Type B pancreatic cell (in vitro differentiated cells): ENCODE measurements at regions not wholly inside any gene's neighbourhood (a gene's known extent, or its start where the extent isn't known, plus 50 kb on each side); places are given as distances from the start of the nearest gene placed in this dataset.

Experiments used
- DNase-seq: peaks from one replicate; pipeline ENCODE4 v3.0.0; 2021; ENCODE audit warnings: mixed read lengths; ENCODE audit not compliant: unreplicated experiment; ENCODE audit errors: extremely low spot score
- H3K27ac Mint-ChIP-seq: 2 replicates; pipeline ENCODE4 v1.8.0; 2021; ENCODE audit warnings: mild to moderate bottlenecking, mixed read lengths
- H3K27me3 Mint-ChIP-seq: 2 replicates; pipeline ENCODE4 v1.8.0; 2021; ENCODE audit warnings: mixed read lengths
- H3K36me3 Mint-ChIP-seq: 2 replicates; pipeline ENCODE4 v1.8.0; 2021; ENCODE audit warnings: mixed read lengths
- H3K4me1 Mint-ChIP-seq: one replicate; pipeline ENCODE4 v1.8.0; 2021; ENCODE audit warnings: mixed read lengths; ENCODE audit not compliant: unreplicated experiment
- H3K4me3 Mint-ChIP-seq: 2 replicates; pipeline ENCODE4 v1.8.0; 2021; ENCODE audit warnings: mild to moderate bottlenecking, mixed read lengths
- H3K9me3 Mint-ChIP-seq: 2 replicates; pipeline ENCODE4 v1.8.0; 2021; ENCODE audit warnings: mixed read lengths
- TF ChIP-seq, protein P1 (sequence below): fragments of 200-600 bp; sonication (generic); conservative IDR thresholded peaks from 2 replicates; pipeline ENCODE4 v1.5.0; 2021; ENCODE audit warnings: antibody characterized with exemption, mild to moderate bottlenecking

DNA sequence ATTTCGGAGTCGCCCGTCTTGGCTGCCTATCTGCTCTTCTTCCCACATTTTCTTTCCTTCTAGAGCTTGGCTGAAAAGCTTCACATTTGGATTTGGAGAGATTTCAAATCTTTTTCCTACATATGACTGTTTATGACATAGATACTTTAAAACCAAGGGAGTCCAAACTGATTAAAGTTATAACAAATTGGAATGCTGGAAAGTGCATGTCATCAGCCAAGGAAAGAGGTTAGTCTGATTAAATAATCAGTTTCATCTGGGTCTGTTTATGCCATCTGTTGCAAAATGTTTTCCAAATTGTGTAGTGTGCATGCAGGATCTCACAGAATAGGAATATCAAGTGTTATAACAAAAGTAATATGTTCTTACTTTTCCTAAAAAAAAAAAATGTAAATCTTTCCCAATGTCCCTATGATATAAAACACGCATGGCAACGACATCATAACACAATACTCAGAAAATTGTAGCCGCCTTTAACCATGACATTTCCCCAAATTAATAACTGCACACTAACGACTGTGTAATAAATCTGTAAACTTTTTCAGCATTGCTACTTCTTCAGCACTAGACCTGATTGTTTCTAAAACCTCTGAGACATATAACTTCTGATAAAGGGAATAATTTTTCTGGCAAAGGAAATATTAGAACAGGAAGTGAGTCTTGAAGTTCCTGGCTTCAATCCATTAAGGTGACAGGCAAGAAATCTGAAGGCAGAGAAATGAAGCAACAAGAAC is 230.2 kb upstream of the FOXQ1 start:
- Mint-ChIP-seq H3K36me3 (no peaks in the 10 kb centered on the region), H3K4me3 (no peak overlapping the region), H3K27ac (no peak overlapping the region), H3K9me3 (no peaks in the 10 kb centered on the region), H3K27me3 (peaks cover 3% of the 10 kb centered on the region), H3K4me1 (peaks cover 18% of the 10 kb centered on the region)
- TF ChIP-seq, protein P1, sequence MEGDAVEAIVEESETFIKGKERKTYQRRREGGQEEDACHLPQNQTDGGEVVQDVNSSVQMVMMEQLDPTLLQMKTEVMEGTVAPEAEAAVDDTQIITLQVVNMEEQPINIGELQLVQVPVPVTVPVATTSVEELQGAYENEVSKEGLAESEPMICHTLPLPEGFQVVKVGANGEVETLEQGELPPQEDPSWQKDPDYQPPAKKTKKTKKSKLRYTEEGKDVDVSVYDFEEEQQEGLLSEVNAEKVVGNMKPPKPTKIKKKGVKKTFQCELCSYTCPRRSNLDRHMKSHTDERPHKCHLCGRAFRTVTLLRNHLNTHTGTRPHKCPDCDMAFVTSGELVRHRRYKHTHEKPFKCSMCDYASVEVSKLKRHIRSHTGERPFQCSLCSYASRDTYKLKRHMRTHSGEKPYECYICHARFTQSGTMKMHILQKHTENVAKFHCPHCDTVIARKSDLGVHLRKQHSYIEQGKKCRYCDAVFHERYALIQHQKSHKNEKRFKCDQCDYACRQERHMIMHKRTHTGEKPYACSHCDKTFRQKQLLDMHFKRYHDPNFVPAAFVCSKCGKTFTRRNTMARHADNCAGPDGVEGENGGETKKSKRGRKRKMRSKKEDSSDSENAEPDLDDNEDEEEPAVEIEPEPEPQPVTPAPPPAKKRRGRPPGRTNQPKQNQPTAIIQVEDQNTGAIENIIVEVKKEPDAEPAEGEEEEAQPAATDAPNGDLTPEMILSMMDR: no peak
- DNase-seq: no peak

DNA sequence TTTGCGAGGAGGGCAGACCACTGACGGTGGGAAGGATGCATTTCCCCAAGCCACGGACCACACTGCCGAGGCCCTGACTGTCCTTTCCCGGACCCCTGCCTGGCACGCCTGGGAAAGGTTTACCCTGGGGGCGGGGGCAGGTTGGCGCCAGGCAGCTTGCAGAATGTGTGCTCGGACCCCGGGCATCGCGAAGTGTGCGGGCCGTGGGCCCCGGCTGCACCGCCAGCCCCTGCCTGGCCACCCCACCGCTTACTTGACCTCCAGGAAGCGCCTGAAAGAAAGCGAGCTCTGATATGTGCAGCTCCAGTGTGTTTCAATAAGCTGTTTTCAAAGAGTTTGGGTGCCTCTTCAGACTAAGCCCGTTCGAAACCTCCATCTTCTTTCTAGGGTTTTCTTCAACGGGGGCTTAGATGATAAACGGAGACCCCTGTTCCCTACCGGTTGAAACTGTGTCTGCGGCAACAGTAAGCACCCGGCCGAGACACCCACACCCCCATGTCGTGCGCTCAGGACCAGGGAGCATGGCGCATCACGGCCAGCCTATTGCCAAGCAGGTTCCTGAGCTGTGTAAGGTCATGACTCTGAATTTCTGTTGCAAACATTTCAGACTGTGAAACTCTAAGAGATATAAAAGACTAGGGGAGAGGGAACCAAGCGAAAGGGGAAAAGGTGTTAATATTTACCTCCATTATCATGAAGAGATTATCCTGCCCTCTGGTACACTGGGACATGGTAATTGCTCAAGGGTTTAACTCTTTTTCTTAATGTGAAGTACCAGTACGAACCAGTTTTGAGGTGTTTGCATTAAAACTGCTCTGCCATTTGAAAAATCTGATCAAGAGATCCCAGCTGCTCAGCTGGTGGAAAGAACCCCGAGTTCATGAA is 231.2 kb upstream of the FOXQ1 start:
- Mint-ChIP-seq H3K36me3 (no peaks in the 10 kb centered on the region), H3K4me3 (no peak overlapping the region), H3K4me1 (peaks cover 15% of the 10 kb centered on the region), H3K9me3 (no peaks in the 10 kb centered on the region), H3K27ac (no peak overlapping the region), H3K27me3 (peaks cover 3% of the 10 kb centered on the region)
- no peak for DNase-seq
- TF ChIP-seq, protein P1: no peak

DNA sequence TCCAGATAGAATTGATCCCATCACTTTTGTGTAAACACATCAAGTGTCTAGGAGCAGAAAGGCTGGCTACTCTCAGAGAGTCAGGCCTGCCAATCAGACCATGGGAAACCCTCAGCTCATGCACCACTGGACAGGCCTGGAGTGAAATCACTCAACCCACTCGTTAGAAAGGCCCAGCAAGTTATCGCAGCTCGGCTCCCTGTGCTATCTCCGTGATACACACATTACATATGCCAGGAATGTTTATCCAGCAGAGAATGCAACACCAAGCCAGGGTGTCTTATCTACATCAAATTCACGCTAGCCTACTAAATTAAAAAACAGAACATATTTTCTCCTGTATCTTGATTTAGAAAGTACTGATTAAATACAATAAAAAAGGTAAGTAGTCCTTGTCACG is 232.4 kb upstream of the FOXQ1 start:
- no peak for DNase-seq
- Mint-ChIP-seq H3K4me3 (no peak overlapping the region), H3K27ac (no peak overlapping the region), H3K9me3 (no peaks in the 10 kb centered on the region), H3K36me3 (no peaks in the 10 kb centered on the region), H3K4me1 (peaks cover 15% of the 10 kb centered on the region), H3K27me3 (peaks cover 3% of the 10 kb centered on the region)
- TF ChIP-seq, protein P1: no peak

DNA sequence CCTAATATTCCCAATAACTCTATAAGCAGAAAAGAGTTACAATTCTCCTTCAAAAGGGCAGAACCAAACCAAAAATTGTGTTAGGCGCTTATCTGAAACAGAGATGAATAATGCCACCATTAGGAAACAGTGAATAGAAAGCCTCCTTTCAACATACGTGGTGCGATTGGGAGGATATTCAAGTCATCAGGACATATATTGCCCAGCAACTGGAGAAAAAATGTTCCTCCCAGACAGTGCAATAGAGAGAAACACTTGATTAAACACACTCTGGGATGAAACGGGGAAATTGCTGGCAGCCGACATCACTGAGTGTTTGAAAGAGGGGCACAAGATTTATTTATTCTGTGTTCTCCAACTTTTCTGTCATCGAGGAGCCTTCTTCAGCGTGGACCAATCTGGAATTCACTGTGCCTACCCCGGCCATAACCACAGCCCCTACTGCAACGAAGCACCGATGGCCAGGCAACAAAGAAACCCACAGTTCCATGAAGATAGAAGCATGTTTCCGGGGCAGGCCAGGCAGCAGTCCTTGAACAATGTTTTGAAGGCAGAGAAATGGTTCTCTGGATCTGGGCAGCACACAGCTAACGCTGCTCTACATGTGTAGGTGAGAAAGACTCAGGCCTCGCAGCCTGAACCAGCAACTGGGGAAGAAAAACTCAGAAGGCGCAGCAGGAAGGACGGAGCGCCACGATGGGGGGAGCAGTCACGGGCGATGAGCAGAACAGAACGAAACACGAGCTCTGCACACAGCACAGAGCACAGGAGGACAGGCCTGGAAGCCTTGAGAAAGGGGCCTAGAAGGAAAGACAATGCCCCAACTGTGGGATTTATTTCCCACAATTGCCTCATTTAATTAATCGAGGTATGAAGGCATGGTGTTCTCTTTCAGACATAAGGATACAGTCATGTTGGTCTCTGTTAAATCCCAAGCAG is 234.2 kb upstream of the FOXQ1 start:
- Mint-ChIP-seq H3K27me3 (peaks cover 3% of the 10 kb centered on the region), H3K4me3 (no peak overlapping the region), H3K9me3 (no peaks in the 10 kb centered on the region), H3K27ac (peak overlapping the region; percentile 71), H3K36me3 (no peaks in the 10 kb centered on the region), H3K4me1 (peaks cover 15% of the 10 kb centered on the region)
- DNase-seq: no peak
- TF ChIP-seq, protein P1: no peak
